ENCODE measurements at regions not wholly inside any gene's neighbourhood (a gene's known extent, or its start where the extent isn't known, plus 50 kb on each side); places are given as distances from the start of the nearest gene placed in this dataset.

DNA sequence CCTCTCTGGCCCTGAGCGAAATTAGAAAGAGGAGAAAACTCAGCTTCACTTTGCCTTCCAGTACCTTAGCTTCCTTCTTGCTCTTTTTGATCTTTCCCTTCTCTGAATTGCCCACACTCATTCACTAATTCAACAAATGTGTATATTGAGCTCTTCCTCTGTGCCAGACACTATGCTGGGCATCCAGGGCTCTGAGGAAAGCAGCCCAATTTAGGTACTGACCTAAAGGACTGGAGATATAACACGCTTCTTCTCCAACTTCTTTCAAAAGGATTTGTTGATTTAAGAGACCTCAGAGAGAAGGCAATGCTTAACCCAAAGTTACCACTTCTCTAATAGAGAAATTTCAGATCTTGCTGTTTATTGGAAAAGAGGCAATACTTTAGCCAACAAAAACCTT, 103.6 kb downstream of the TMPRSS5 start:
- Histone ChIP-seq H3K4me3 (no peak overlapping the region), H3K27me3 (no peaks in the 10 kb centered on the region), H3K4me1 (peaks cover 0 to 11% (median 0%) of the 10 kb centered on the region in 4 donors), H3K36me3 (no peaks in the 10 kb centered on the region), H3K9me3 (peaks cover 0 to 14% (median 2%) of the 10 kb centered on the region in 4 donors), H3K27ac (no peak overlapping the region)
- WGBS, 2 donors = 75 to 83% methylated on average over 2 of the region's 2 CpGs
- no peak for DNase-seq (ENCODE audit: low spot score in 2 of 2)
- no peak for TF ChIP-seq POLR2A (IDR thresholded peaks at IDR 0.05)
- TF ChIP-seq, protein P1, sequence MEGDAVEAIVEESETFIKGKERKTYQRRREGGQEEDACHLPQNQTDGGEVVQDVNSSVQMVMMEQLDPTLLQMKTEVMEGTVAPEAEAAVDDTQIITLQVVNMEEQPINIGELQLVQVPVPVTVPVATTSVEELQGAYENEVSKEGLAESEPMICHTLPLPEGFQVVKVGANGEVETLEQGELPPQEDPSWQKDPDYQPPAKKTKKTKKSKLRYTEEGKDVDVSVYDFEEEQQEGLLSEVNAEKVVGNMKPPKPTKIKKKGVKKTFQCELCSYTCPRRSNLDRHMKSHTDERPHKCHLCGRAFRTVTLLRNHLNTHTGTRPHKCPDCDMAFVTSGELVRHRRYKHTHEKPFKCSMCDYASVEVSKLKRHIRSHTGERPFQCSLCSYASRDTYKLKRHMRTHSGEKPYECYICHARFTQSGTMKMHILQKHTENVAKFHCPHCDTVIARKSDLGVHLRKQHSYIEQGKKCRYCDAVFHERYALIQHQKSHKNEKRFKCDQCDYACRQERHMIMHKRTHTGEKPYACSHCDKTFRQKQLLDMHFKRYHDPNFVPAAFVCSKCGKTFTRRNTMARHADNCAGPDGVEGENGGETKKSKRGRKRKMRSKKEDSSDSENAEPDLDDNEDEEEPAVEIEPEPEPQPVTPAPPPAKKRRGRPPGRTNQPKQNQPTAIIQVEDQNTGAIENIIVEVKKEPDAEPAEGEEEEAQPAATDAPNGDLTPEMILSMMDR (IDR thresholded peaks at IDR 0.05) = no peak
- no peak for TF ChIP-seq EP300 (IDR thresholded peaks at IDR 0.05)

- H3K4me1 ChIP-seq = no peaks in the 10 kb centered on the region
- H3K27me3 ChIP-seq = no peaks in the 10 kb centered on the region
- 72 to 73% methylated on average over 5 of the region's 5 CpGs for WGBS, 2 donors
- DNase-seq (ENCODE audit: low spot score in 2 of 2) = no peak
- peaks cover 0 to 15% (median 0%) of the 10 kb centered on the region in 4 donors for H3K9me3 ChIP-seq
- no peak overlapping the region for H3K27ac ChIP-seq
- H3K4me3 ChIP-seq = no peak overlapping the region
- TF ChIP-seq, protein P1 (IDR thresholded peaks at IDR 0.05) = no peak
- TF ChIP-seq EP300 (IDR thresholded peaks at IDR 0.05) (no peak), POLR2A (IDR thresholded peaks at IDR 0.05) (no peak)
- no peaks in the 10 kb centered on the region for H3K36me3 ChIP-seq
Observed at GRCh38 chr11:113596658-113597057, 109.5 kb downstream of the TMPRSS5 start.

GRCh38 chr11:113595810-113596594, 110.1 kb downstream of the TMPRSS5 start:
- WGBS, 2 donors = 90% methylated on average over 3 of the region's 3 CpGs
- Histone ChIP-seq H3K4me3 (no peak overlapping the region), H3K9me3 (peaks cover 0 to 15% (median 0%) of the 10 kb centered on the region in 4 donors), H3K27me3 (no peaks in the 10 kb centered on the region), H3K36me3 (no peaks in the 10 kb centered on the region), H3K27ac (no peak overlapping the region), H3K4me1 (no peaks in the 10 kb centered on the region)
- no peak for TF ChIP-seq EP300 (IDR thresholded peaks at IDR 0.05)
- TF ChIP-seq, protein P1 (IDR thresholded peaks at IDR 0.05) = no peak
- no peak for TF ChIP-seq POLR2A (IDR thresholded peaks at IDR 0.05)
- DNase-seq (ENCODE audit: low spot score in 2 of 2) = no peak

DNA sequence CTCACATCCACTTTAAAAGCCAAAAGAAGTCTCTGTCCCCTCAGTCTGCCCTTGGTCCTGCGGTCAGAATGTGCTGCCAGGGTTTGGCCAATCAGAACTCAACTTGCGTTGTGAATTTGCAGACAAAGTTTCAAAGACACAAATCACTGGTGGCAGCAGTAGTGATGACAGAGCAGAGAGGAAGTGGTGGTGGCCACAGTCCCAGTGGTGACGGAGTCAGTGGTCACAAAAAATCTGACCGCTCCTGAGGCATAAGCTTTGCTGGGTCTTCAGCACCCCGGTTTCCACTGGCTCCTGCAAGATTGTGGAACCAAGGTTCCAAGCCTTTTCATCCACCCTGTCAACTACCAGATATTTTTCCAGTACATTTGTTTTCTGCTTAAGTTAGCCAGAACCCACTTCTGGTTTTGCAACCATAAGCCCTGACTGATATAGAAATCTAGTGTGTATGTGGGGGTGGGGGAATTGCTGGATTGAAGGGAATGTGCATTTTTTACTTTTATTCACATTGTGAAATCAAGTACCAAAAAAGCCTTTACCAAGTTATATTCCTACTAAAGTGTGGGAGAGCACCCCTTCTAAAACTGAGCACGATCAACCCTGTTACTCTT, 112.3 kb downstream of the TMPRSS5 start:
- DNase-seq (ENCODE audit: low spot score in 2 of 2) = no peak
- WGBS, 2 donors = 59 to 62% methylated on average over 6 of the region's 6 CpGs
- no peaks in the 10 kb centered on the region for H3K36me3 ChIP-seq
- no peak overlapping the region for H3K4me3 ChIP-seq
- peaks cover 0 to 15% (median 0%) of the 10 kb centered on the region in 4 donors for H3K9me3 ChIP-seq
- TF ChIP-seq, protein P1 (IDR thresholded peaks at IDR 0.05) = no peak
- TF ChIP-seq EP300 (IDR thresholded peaks at IDR 0.05) = no peak
- no peak for TF ChIP-seq POLR2A (IDR thresholded peaks at IDR 0.05)
- no peak overlapping the region for H3K27ac ChIP-seq
- no peaks in the 10 kb centered on the region for H3K4me1 ChIP-seq
- no peaks in the 10 kb centered on the region for H3K27me3 ChIP-seq

- DNase-seq (ENCODE audit: low spot score in 2 of 2) = no peak
- no peaks in the 10 kb centered on the region for H3K36me3 ChIP-seq
- TF ChIP-seq EP300 (IDR thresholded peaks at IDR 0.05) = no peak
- TF ChIP-seq, protein P1 (IDR thresholded peaks at IDR 0.05) = no peak
- no peak for TF ChIP-seq POLR2A (IDR thresholded peaks at IDR 0.05)
- WGBS, 2 donors = 53 to 54% methylated on average over 3 of the region's 3 CpGs
- H3K9me3 ChIP-seq = peaks cover 0 to 5% (median 0%) of the 10 kb centered on the region in 4 donors
- H3K27me3 ChIP-seq = no peaks in the 10 kb centered on the region
- no peaks in the 10 kb centered on the region for H3K4me1 ChIP-seq
- H3K27ac ChIP-seq = no peak overlapping the region
- H3K4me3 ChIP-seq = no peak overlapping the region
Observed at GRCh38 chr11:113591117-113591516, 115.0 kb downstream of the TMPRSS5 start.

All from tibial nerve (tissue), 4 donors.